ENCODE measurements at regions not wholly inside any gene's neighbourhood (a gene's known extent, or its start where the extent isn't known, plus 50 kb on each side); places are given as distances from the start of the nearest gene placed in this dataset.

GRCh38 chr11:45554230-45554967, 111.0 kb downstream of the CHST1 start:
- DNase-seq (ENCODE audit: low read depth), result no peak

- no peak for DNase-seq (ENCODE audit: low read depth)
Observed at GRCh38 chr11:45553383-45553936, 112.0 kb downstream of the CHST1 start.

- no peak for DNase-seq (ENCODE audit: low read depth)
Observed at GRCh38 chr11:45551191-45551713, 114.2 kb downstream of the CHST1 start.

- no peak for DNase-seq (ENCODE audit: low read depth)
Observed at GRCh38 chr11:45549257-45549656, 116.2 kb downstream of the CHST1 start.

- DNase-seq (ENCODE audit: low read depth), result no peak
Observed at GRCh38 chr11:45546366-45546765, 119.1 kb downstream of the CHST1 start.

GRCh38 chr11:45544826-45545225, 120.6 kb downstream of the CHST1 start:
- no peak for DNase-seq (ENCODE audit: low read depth)

- no peak for DNase-seq (ENCODE audit: low read depth)
Observed at GRCh38 chr11:45543808-45544422, 121.5 kb downstream of the CHST1 start.

- DNase-seq (ENCODE audit: low read depth), result no peak
Observed at GRCh38 chr11:45543081-45543480, 122.3 kb downstream of the CHST1 start.

GRCh38 chr11:45541693-45542434, 123.6 kb downstream of the CHST1 start:
- DNase-seq (ENCODE audit: low read depth), result no peak

- no peak for DNase-seq (ENCODE audit: low read depth)
Observed at GRCh38 chr11:45538939-45539338, 126.5 kb downstream of the CHST1 start.

- no peak for DNase-seq (ENCODE audit: low read depth)
Observed at GRCh38 chr11:45538363-45538762, 127.1 kb downstream of the CHST1 start.

- no peak for DNase-seq (ENCODE audit: low read depth)
Observed at GRCh38 chr11:45537614-45538013, 127.8 kb downstream of the CHST1 start.

- DNase-seq (ENCODE audit: low read depth), result no peak
Observed at GRCh38 chr11:45535033-45535432, 130.4 kb downstream of the CHST1 start.

GRCh38 chr11:45534132-45534531, 131.3 kb downstream of the CHST1 start:
- no peak for DNase-seq (ENCODE audit: low read depth)

- no peak for DNase-seq (ENCODE audit: low read depth)
Observed at GRCh38 chr11:45532546-45532945, 132.9 kb downstream of the CHST1 start.

GRCh38 chr11:45530776-45531175, 134.6 kb downstream of the CHST1 start:
- no peak for DNase-seq (ENCODE audit: low read depth)

- DNase-seq (ENCODE audit: low read depth), result no peak
Observed at GRCh38 chr11:45530111-45530510, 135.3 kb downstream of the CHST1 start.

- no peak for DNase-seq (ENCODE audit: low read depth)
Observed at GRCh38 chr11:45528435-45528834, 137.0 kb downstream of the CHST1 start.

GRCh38 chr11:45527898-45528297, 137.5 kb downstream of the CHST1 start:
- no peak for DNase-seq (ENCODE audit: low read depth)

GRCh38 chr11:45525393-45525792, 140.0 kb downstream of the CHST1 start:
- no peak for DNase-seq (ENCODE audit: low read depth)

- DNase-seq (ENCODE audit: low read depth), result no peak
Observed at GRCh38 chr11:45523760-45524159, 141.7 kb downstream of the CHST1 start.

- DNase-seq (ENCODE audit: low read depth), result no peak
Observed at GRCh38 chr11:45518833-45519535, 146.4 kb downstream of the CHST1 start.
